Fibroblast of villous mesenchyme (primary cell): ENCODE measurements at regions not wholly inside any gene's neighbourhood (a gene's known extent, or its start where the extent isn't known, plus 50 kb on each side); places are given as distances from the start of the nearest gene placed in this dataset.

Experiments
- DNase-seq: peaks from one replicate; pipeline ENCODE4 v3.0.0-alpha.2; 2010; ENCODE audit warnings: low read depth
- H3K4me3 ChIP-seq: 2 replicates; pipeline ENCODE4 v1.5.1; 2011; ENCODE audit warnings: low read depth, mild to moderate bottlenecking, low read length
- CTCF ChIP-seq: IDR thresholded peaks from 2 replicates; pipeline ENCODE4 v1.5.1; 2012; ENCODE audit warnings: low read depth, mild to moderate bottlenecking, low read length; ENCODE audit not compliant: insufficient read depth

GRCh38 chr18:27261769-27262549 is 76.9 kb upstream of the CHST9 start:
- DNase-seq, result no peak
- no peak overlapping the region for H3K4me3 ChIP-seq
- TF ChIP-seq CTCF, result no peak

GRCh38 chr18:27253571-27253970 is 68.5 kb upstream of the CHST9 start:
- DNase-seq, result no peak
- no peak for TF ChIP-seq CTCF
- H3K4me3 ChIP-seq, result no peak overlapping the region

- no peak overlapping the region for H3K4me3 ChIP-seq
- no peak for TF ChIP-seq CTCF
- DNase-seq, result no peak
Observed at GRCh38 chr18:27250471-27250870, 65.4 kb upstream of the CHST9 start.

- H3K4me3 ChIP-seq, result no peak overlapping the region
- DNase-seq, result no peak
- TF ChIP-seq CTCF, result no peak
Observed at GRCh38 chr18:27249933-27250332, 64.8 kb upstream of the CHST9 start.

GRCh38 chr18:27244259-27244658 is 59.2 kb upstream of the CHST9 start:
- no peak for TF ChIP-seq CTCF
- H3K4me3 ChIP-seq, result no peak overlapping the region
- DNase-seq, result no peak

- no peak for TF ChIP-seq CTCF
- H3K4me3 ChIP-seq, result no peak overlapping the region
- no peak for DNase-seq
Observed at GRCh38 chr18:27242392-27243047, 57.4 kb upstream of the CHST9 start.
